ENCODE measurements at regions not wholly inside any gene's neighbourhood (a gene's known extent, or its start where the extent isn't known, plus 50 kb on each side); places are given as distances from the start of the nearest gene placed in this dataset.

GRCh38 chr12:3987571-3987970 lies 114.4 kb upstream of the PARP11 start:
- no peak for DNase-seq

GRCh38 chr12:3980504-3981272 lies 107.5 kb upstream of the PARP11 start:
- DNase-seq, result no peak

GRCh38 chr12:3977621-3978020 lies 104.4 kb upstream of the PARP11 start:
- no peak for DNase-seq

- no peak for DNase-seq
Measured at GRCh38 chr12:3976351-3976938, 103.2 kb upstream of the PARP11 start.

- DNase-seq, result no peak
Measured at GRCh38 chr12:3975652-3976051, 102.5 kb upstream of the PARP11 start.

GRCh38 chr12:3974883-3975282 lies 101.7 kb upstream of the PARP11 start:
- DNase-seq, result no peak

GRCh38 chr12:3973973-3974644 lies 100.9 kb upstream of the PARP11 start:
- DNase-seq, result no peak

- no peak for DNase-seq
Measured at GRCh38 chr12:3973269-3973884, 100.2 kb upstream of the PARP11 start.

- DNase-seq, result no peak
Measured at GRCh38 chr12:3972576-3972975, 99.4 kb upstream of the PARP11 start.

GRCh38 chr12:3968523-3968922 lies 95.3 kb upstream of the PARP11 start:
- no peak for DNase-seq

GRCh38 chr12:3967556-3968160 lies 94.5 kb upstream of the PARP11 start:
- no peak for DNase-seq

GRCh38 chr12:3966376-3966775 lies 93.2 kb upstream of the PARP11 start:
- DNase-seq, result no peak

- DNase-seq, result no peak
Measured at GRCh38 chr12:3965046-3965445, 91.8 kb upstream of the PARP11 start.

GRCh38 chr12:3964439-3964838 lies 91.2 kb upstream of the PARP11 start:
- DNase-seq, result no peak

- DNase-seq, result no peak
Measured at GRCh38 chr12:3962631-3963483, 89.7 kb upstream of the PARP11 start.

GRCh38 chr12:3961591-3961990 lies 88.4 kb upstream of the PARP11 start:
- DNase-seq, result no peak

- no peak for DNase-seq
Measured at GRCh38 chr12:3959799-3960560, 86.8 kb upstream of the PARP11 start.

- no peak for DNase-seq
Measured at GRCh38 chr12:3958534-3958933, 85.3 kb upstream of the PARP11 start.

GRCh38 chr12:3951380-3952135 lies 78.4 kb upstream of the PARP11 start:
- no peak for DNase-seq

GRCh38 chr12:3950714-3951320 lies 77.6 kb upstream of the PARP11 start:
- DNase-seq, result no peak

Data from NCI-H2081 (cell line).